ENCODE measurements at regions not wholly inside any gene's neighbourhood (a gene's known extent, or its start where the extent isn't known, plus 50 kb on each side); places are given as distances from the start of the nearest gene placed in this dataset.
"Not testable (repeated sequence)": the region's sequence is repeated elsewhere in the genome, so short reads cannot be mapped to it uniquely, and the experiment has no call there.

DNA sequence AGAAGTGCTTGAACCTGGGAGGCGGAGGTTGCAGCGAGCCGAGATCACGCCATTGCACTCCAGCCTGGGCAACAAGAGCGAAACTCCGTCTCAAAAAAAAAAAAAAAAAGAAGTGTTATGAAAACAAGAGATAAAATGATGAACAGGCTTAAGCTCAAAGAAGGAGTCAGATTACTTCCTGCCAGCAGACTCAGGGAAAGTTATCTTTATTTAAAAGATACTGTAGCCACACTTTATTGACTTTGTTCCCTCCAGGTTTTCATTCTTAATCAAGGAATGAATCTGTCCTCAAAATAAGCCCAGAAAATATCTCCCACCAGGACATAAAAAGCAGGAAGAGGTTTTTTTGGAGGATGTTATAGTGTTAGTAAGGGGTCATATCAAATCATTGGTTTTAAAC is 176.5 kb upstream of the KCNMB2 start:
- Histone ChIP-seq H3F3A (ENCODE audit: control insufficient read depth, insufficient read depth) (no peaks in the 10 kb centered on the region), H3K9me2 (replicated peaks; ENCODE audit: control insufficient read depth, low read length) (no peaks in the 10 kb centered on the region), H3K27me3 (ENCODE audit: control insufficient read depth, low read length) (no peaks in the 10 kb centered on the region), H3K9me3 (ENCODE audit: control insufficient read depth, insufficient read depth, low read length) (no peaks in the 10 kb centered on the region), H3K4me1 (ENCODE audit: control insufficient read depth, low read length) (no peaks in the 10 kb centered on the region), H3K36me3 (ENCODE audit: control insufficient read depth, low read length) (no peaks in the 10 kb centered on the region), H4K20me1 (ENCODE audit: control insufficient read depth, insufficient read depth, low read depth, low read length) (no peaks in the 10 kb centered on the region), H3K4me3 (ENCODE audit: low read length) (no peak overlapping the region), H3K4me2 (ENCODE audit: low read length) (no peak overlapping the region), H3K79me2 (ENCODE audit: control insufficient read depth, low read length) (no peaks in the 10 kb centered on the region), H3K27ac (ENCODE audit: low read depth, low read length) (no peak overlapping the region)
- no peak for TF ChIP-seq EZH2phosphoT487 (IDR thresholded peaks at IDR 0.05; ENCODE audit: borderline replicate concordance, low read length)
- TF ChIP-seq, protein P1, sequence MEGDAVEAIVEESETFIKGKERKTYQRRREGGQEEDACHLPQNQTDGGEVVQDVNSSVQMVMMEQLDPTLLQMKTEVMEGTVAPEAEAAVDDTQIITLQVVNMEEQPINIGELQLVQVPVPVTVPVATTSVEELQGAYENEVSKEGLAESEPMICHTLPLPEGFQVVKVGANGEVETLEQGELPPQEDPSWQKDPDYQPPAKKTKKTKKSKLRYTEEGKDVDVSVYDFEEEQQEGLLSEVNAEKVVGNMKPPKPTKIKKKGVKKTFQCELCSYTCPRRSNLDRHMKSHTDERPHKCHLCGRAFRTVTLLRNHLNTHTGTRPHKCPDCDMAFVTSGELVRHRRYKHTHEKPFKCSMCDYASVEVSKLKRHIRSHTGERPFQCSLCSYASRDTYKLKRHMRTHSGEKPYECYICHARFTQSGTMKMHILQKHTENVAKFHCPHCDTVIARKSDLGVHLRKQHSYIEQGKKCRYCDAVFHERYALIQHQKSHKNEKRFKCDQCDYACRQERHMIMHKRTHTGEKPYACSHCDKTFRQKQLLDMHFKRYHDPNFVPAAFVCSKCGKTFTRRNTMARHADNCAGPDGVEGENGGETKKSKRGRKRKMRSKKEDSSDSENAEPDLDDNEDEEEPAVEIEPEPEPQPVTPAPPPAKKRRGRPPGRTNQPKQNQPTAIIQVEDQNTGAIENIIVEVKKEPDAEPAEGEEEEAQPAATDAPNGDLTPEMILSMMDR (IDR thresholded peaks at IDR 0.05; ENCODE audit: low read depth, low read length, poor library complexity, severe bottlenecking): no peak

DNA sequence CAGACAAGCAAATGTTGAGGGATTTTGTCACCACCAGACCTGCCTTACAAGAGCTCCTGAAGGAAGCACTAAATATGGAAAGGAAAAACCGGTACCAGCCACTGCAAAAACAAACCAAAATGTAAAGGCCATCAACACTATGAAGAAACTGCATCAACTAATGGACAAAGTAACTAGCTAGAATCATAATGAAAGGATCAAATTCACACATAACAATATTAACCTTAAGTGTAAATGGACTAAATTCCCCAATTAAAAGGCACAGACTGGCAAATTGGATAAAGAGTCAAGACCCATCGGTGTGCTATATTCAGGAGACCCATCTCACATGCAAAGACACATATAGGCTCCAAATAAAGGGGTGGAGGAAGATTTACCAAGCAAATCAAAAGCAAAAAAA is 173.2 kb upstream of the KCNMB2 start:
- not testable (repeated sequence) for H3K4me1 ChIP-seq (ENCODE audit: control insufficient read depth, low read length); H3K27ac ChIP-seq (ENCODE audit: low read depth, low read length); H3K36me3 ChIP-seq (ENCODE audit: control insufficient read depth, low read length); H3K9me2 ChIP-seq (replicated peaks; ENCODE audit: control insufficient read depth, low read length); H3K79me2 ChIP-seq (ENCODE audit: control insufficient read depth, low read length); H3K4me2 ChIP-seq (ENCODE audit: low read length); H3K9me3 ChIP-seq (ENCODE audit: control insufficient read depth, insufficient read depth, low read length); H3K4me3 ChIP-seq (ENCODE audit: low read length); H3F3A ChIP-seq (ENCODE audit: control insufficient read depth, insufficient read depth); H3K27me3 ChIP-seq (ENCODE audit: control insufficient read depth, low read length); H4K20me1 ChIP-seq (ENCODE audit: control insufficient read depth, insufficient read depth, low read depth, low read length)

DNA sequence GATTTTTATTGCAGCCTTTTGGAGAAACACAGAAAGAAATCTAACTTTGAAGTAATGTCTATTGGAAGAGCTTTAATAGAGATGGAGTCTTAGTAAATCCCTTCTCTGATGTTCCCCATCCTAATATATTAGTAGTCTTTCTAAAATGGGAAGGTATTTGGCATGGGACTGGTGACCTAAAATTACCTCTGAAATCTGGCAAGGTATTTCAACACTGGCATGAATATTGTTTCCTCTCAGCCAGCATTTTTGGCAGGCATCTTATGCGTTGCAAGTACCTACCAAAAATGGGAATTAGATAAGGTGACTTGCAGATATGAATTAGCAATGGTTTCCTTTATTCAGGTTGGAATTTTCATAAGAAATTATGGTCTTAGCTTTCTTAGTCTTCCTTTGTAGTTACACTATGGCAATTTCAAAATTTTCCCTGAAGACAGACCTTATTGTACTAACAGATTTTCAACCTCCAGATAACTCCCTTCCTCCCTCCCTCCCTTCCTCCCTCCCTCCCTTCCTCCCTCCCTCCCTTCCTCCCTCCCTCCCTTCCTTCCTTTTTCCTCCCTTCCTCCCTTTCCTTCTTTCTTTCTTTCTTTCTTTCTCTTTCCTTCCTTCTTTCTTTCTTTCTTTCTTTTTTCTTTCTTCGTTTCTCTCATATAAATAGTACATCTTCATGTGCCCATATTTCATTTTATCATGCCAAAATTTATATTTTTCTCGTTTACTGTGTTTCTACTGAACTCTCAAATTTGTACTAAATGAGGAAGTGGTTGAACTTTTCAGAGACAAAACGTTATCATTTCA is 168.2 kb upstream of the KCNMB2 start:
- TF ChIP-seq, protein P1 (IDR thresholded peaks at IDR 0.05; ENCODE audit: low read depth, low read length, poor library complexity, severe bottlenecking): no peak
- no peak for TF ChIP-seq EZH2phosphoT487 (IDR thresholded peaks at IDR 0.05; ENCODE audit: borderline replicate concordance, low read length)
- no peaks in the 10 kb centered on the region for H3F3A ChIP-seq (ENCODE audit: control insufficient read depth, insufficient read depth)
- no peak overlapping the region for H3K4me2 ChIP-seq (ENCODE audit: low read length)
- no peaks in the 10 kb centered on the region for H3K36me3 ChIP-seq (ENCODE audit: control insufficient read depth, low read length)
- no peak overlapping the region for H3K4me3 ChIP-seq (ENCODE audit: low read length)
- no peaks in the 10 kb centered on the region for H4K20me1 ChIP-seq (ENCODE audit: control insufficient read depth, insufficient read depth, low read depth, low read length)
- no peaks in the 10 kb centered on the region for H3K9me2 ChIP-seq (replicated peaks; ENCODE audit: control insufficient read depth, low read length)
- H3K79me2 ChIP-seq (ENCODE audit: control insufficient read depth, low read length): no peaks in the 10 kb centered on the region
- H3K9me3 ChIP-seq (ENCODE audit: control insufficient read depth, insufficient read depth, low read length): no peaks in the 10 kb centered on the region
- H3K27me3 ChIP-seq (ENCODE audit: control insufficient read depth, low read length): no peaks in the 10 kb centered on the region
- no peak overlapping the region for H3K27ac ChIP-seq (ENCODE audit: low read depth, low read length)
- no peaks in the 10 kb centered on the region for H3K4me1 ChIP-seq (ENCODE audit: control insufficient read depth, low read length)

DNA sequence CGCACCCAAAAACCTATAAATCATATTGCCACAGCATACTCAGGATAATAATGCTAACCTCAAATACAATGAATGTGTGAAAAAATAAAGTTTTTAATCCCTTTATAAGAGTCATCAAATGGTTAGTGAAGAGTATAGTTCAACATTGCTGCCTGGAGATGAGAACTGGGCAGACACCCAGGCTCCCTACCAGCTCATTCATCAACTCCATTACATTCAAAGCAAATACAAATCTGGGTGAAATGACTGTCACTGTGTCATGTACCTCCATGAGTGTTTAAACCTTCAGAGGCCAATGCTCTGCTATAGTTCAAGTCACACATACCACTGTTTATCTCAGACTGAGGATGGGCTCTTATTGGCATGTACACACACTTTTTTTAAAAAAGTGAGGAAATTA is 167.2 kb upstream of the KCNMB2 start:
- H3K4me1 ChIP-seq (ENCODE audit: control insufficient read depth, low read length): no peaks in the 10 kb centered on the region
- no peaks in the 10 kb centered on the region for H3K9me2 ChIP-seq (replicated peaks; ENCODE audit: control insufficient read depth, low read length)
- H3K27ac ChIP-seq (ENCODE audit: low read depth, low read length): no peak overlapping the region
- H3K4me2 ChIP-seq (ENCODE audit: low read length): no peak overlapping the region
- no peaks in the 10 kb centered on the region for H3K27me3 ChIP-seq (ENCODE audit: control insufficient read depth, low read length)
- H3F3A ChIP-seq (ENCODE audit: control insufficient read depth, insufficient read depth): no peaks in the 10 kb centered on the region
- no peak overlapping the region for H3K4me3 ChIP-seq (ENCODE audit: low read length)
- no peaks in the 10 kb centered on the region for H3K36me3 ChIP-seq (ENCODE audit: control insufficient read depth, low read length)
- no peaks in the 10 kb centered on the region for H3K79me2 ChIP-seq (ENCODE audit: control insufficient read depth, low read length)
- no peaks in the 10 kb centered on the region for H4K20me1 ChIP-seq (ENCODE audit: control insufficient read depth, insufficient read depth, low read depth, low read length)
- TF ChIP-seq EZH2phosphoT487 (IDR thresholded peaks at IDR 0.05; ENCODE audit: borderline replicate concordance, low read length): no peak
- TF ChIP-seq, protein P1 (IDR thresholded peaks at IDR 0.05; ENCODE audit: low read depth, low read length, poor library complexity, severe bottlenecking): no peak
- no peaks in the 10 kb centered on the region for H3K9me3 ChIP-seq (ENCODE audit: control insufficient read depth, insufficient read depth, low read length)
